Activated T-helper 17 cell treated with anti-CD3 and anti-CD28 coated beads, Interleukin-2, amount 50 U/mL, for 72 hours (primary cell): ENCODE measurements at regions not wholly inside any gene's neighbourhood (a gene's known extent, or its start where the extent isn't known, plus 50 kb on each side); places are given as distances from the start of the nearest gene placed in this dataset.

Experiments used
- ATAC-seq: fragments of 150-1000 bp; cut with Tn5 transposase; replicated peaks from 2 replicates; pipeline ENCODE4 v1.10.0; 2021; ENCODE audit warnings: mild to moderate bottlenecking, moderate library complexity
- H3K27ac Mint-ChIP-seq: one replicate; pipeline ENCODE4 v1.8.0; 2022; ENCODE audit warnings: mixed read lengths
- H3K27me3 Mint-ChIP-seq: one replicate; pipeline ENCODE4 v1.8.0; 2022; ENCODE audit warnings: mixed read lengths
- H3K36me3 Mint-ChIP-seq: one replicate; pipeline ENCODE4 v1.8.0; 2022; ENCODE audit warnings: low read depth, mild to moderate bottlenecking, mixed read lengths
- H3K4me1 Mint-ChIP-seq: one replicate; pipeline ENCODE4 v1.8.0; 2022; ENCODE audit warnings: mixed read lengths
- H3K4me3 Mint-ChIP-seq: one replicate; pipeline ENCODE4 v1.8.0; 2022; ENCODE audit warnings: mild to moderate bottlenecking, mixed read lengths
- H3K9me3 Mint-ChIP-seq: one replicate; pipeline ENCODE4 v1.8.0; 2022; ENCODE audit warnings: mixed read lengths

DNA sequence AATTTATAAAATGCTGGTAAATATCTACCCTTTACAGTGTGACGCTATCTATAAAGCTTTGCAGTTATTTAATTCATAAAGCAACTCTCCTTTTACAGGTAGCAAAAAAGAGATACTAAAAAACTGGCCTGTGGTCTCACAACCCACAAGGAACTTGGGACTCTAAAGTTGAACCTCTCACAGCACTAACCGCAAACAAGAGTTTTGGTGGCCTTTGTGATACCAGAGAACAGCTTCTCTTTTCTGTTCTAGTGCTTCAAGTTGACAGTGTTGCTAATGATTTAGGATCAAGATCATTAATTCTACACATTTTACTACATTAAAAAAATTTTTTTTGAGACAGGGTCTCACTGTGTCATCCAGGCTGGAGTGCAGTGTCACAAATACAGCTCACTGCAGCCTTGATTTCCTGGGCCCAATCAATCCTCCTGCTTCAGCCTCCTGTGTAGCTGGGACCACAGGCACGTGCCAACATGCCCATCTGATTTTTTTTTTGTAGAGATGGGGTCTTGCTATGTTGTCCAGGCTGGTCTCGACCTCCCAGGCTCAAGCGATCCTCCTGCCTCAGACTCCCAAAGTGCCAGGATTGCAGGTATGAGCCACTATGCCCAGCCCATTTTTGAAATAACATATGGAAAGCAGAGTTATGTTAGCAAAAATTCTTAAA, 56.0 kb upstream of the ST8SIA6 start:
- H3K27ac Mint-ChIP-seq = peak overlapping the region; percentile 86
- peaks cover 23% of the 10 kb centered on the region for H3K4me1 Mint-ChIP-seq
- H3K36me3 Mint-ChIP-seq = no peaks in the 10 kb centered on the region
- no peak for ATAC-seq
- peak overlapping the region; percentile 64 for H3K4me3 Mint-ChIP-seq
- H3K27me3 Mint-ChIP-seq = no peaks in the 10 kb centered on the region
- peaks cover 7% of the 10 kb centered on the region for H3K9me3 Mint-ChIP-seq

DNA sequence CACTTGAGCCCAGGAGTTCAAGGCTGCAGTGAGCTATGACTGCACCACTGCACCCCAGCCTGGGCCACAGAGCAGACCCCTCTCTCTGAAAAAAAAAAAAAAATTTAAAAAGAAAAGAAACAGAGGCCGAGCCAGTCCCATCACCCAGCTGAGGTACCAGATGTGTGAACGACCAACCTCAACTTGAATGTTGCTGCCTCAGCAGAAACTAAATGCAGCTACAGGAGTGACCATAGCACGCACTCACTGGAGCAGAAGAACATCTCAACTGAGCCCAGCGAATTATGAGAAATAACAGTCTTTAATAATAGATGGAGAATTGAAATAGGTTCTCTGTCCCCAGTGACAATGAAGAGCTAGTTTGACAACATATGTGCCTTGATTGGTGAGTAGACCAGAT, 53.1 kb upstream of the ST8SIA6 start:
- Mint-ChIP-seq H3K9me3 (peaks cover 7% of the 10 kb centered on the region), H3K27me3 (no peaks in the 10 kb centered on the region), H3K4me1 (peaks cover 23% of the 10 kb centered on the region), H3K4me3 (peak overlapping the region; percentile 65), H3K36me3 (no peaks in the 10 kb centered on the region), H3K27ac (no peak overlapping the region)
- no peak for ATAC-seq

- H3K27ac Mint-ChIP-seq = peak overlapping the region; percentile 71
- H3K36me3 Mint-ChIP-seq = no peaks in the 10 kb centered on the region
- peak overlapping the region; percentile 65 for H3K4me3 Mint-ChIP-seq
- H3K4me1 Mint-ChIP-seq = peaks cover 18% of the 10 kb centered on the region
- no peaks in the 10 kb centered on the region for H3K27me3 Mint-ChIP-seq
- H3K9me3 Mint-ChIP-seq = peaks cover 7% of the 10 kb centered on the region
- no peak for ATAC-seq
Observed at GRCh38 chr10:17506856-17507471, 52.6 kb upstream of the ST8SIA6 start.

DNA sequence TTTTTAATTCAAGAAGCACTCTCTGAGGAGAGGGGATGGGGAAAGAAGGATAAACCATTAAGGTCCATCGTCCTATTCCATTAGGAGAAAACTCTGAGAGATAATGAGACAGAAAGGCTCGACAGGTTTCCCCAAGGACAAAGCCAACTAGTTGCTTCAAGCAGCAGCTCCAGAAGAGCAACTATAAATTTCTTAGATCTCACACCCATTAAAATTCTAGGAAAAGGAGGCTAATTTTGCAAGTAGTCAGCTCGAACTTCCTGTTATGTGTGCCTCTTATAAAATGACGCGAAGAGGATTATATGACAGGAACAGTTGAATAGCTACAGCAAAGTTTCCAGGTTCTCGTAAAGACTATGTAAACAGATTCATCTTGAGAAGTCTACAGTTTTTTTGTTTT, 52.0 kb upstream of the ST8SIA6 start:
- no peaks in the 10 kb centered on the region for H3K36me3 Mint-ChIP-seq
- peaks cover 15% of the 10 kb centered on the region for H3K4me1 Mint-ChIP-seq
- ATAC-seq = peak; percentile 59
- H3K9me3 Mint-ChIP-seq = peaks cover 7% of the 10 kb centered on the region
- peak overlapping the region; percentile 65 for H3K4me3 Mint-ChIP-seq
- no peaks in the 10 kb centered on the region for H3K27me3 Mint-ChIP-seq
- peak overlapping the region; percentile 71 for H3K27ac Mint-ChIP-seq

- no peak for ATAC-seq
- Mint-ChIP-seq H3K27ac (no peak overlapping the region), H3K4me3 (no peak overlapping the region)
Observed at GRCh38 chr10:17504547-17505245, 50.3 kb upstream of the ST8SIA6 start.

More at GRCh38 chr10:17504547-17505245, 50.3 kb upstream of the ST8SIA6 start:
- no peaks in the 10 kb centered on the region for H3K36me3 Mint-ChIP-seq
- H3K27me3 Mint-ChIP-seq = no peaks in the 10 kb centered on the region
- H3K9me3 Mint-ChIP-seq = peaks cover 7% of the 10 kb centered on the region
- H3K4me1 Mint-ChIP-seq = peaks cover 11% of the 10 kb centered on the region
